Endothelial cell of umbilical vein (primary cell): ENCODE measurements at regions not wholly inside any gene's neighbourhood (a gene's known extent, or its start where the extent isn't known, plus 50 kb on each side); places are given as distances from the start of the nearest gene placed in this dataset.

Experiments
- EZH2 ChIP-seq: IDR thresholded peaks from 2 replicates; pipeline ENCODE4 v1.6.1; 2012; ENCODE audit warnings: borderline replicate concordance, low read depth, mild to moderate bottlenecking, moderate library complexity, low read length, inconsistent platforms; ENCODE audit not compliant: severe bottlenecking
- JUN ChIP-seq: IDR thresholded peaks from 2 replicates; pipeline ENCODE4 v1.6.1; 2011; ENCODE audit warnings: borderline replicate concordance, low read depth; ENCODE audit not compliant: insufficient read length, insufficient read depth
- MYC ChIP-seq: IDR thresholded peaks from one replicate; pipeline ENCODE4 v1.6.1; 2011; ENCODE audit warnings: mild to moderate bottlenecking, low read depth, low read length
- POLR2A ChIP-seq: IDR thresholded peaks from 2 replicates; pipeline ENCODE4 v1.6.1; 2012; ENCODE audit warnings: low read depth, mild to moderate bottlenecking, control low read depth, low read length
- POLR2AphosphoS5 ChIP-seq: IDR thresholded peaks from 2 replicates; pipeline ENCODE4 v1.6.1; 2012; ENCODE audit warnings: low read depth, mild to moderate bottlenecking, control low read depth, low read length, moderate library complexity; ENCODE audit not compliant: insufficient read depth
- TF ChIP-seq, protein P1 (sequence below), 2 donors: IDR thresholded peaks; 1 replicate in 1 of 2; 2 replicates in 1 of 2; pipeline ENCODE4 v1.5.1; 2011; ENCODE audit warnings: low read length in 2 of 2, mild to moderate bottlenecking in 2 of 2, moderate library complexity in 2 of 2, control low read depth in 1 of 2, inconsistent platforms in 1 of 2, low read depth in 1 of 2; ENCODE audit not compliant: insufficient read depth in 1 of 2; ENCODE audit errors: extremely low read depth in 1 of 2

DNA sequence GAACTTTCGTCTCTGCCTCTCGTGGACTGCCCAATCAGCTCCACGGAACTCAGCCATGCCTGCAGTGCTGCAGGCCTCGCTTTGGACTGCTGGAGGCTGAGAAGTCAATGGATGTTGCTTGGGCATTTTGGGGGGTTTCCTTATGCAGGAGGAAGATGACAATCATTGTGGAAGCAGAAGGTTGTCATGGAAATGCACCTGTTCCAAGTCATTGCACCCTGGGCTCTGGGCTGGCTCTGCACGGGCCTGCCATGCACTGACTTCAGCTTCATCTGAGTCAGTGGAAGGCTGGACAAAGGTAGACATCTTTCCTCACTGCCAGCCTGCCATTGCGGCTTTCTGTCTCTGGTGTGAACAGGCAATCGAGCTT lies 217.3 kb downstream of the RPS24 start:
- TF ChIP-seq POLR2AphosphoS5, result no peak
- TF ChIP-seq, protein P1, sequence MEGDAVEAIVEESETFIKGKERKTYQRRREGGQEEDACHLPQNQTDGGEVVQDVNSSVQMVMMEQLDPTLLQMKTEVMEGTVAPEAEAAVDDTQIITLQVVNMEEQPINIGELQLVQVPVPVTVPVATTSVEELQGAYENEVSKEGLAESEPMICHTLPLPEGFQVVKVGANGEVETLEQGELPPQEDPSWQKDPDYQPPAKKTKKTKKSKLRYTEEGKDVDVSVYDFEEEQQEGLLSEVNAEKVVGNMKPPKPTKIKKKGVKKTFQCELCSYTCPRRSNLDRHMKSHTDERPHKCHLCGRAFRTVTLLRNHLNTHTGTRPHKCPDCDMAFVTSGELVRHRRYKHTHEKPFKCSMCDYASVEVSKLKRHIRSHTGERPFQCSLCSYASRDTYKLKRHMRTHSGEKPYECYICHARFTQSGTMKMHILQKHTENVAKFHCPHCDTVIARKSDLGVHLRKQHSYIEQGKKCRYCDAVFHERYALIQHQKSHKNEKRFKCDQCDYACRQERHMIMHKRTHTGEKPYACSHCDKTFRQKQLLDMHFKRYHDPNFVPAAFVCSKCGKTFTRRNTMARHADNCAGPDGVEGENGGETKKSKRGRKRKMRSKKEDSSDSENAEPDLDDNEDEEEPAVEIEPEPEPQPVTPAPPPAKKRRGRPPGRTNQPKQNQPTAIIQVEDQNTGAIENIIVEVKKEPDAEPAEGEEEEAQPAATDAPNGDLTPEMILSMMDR (IDR thresholded peaks at IDR 0.05; ENCODE audit: extremely low read depth in 1 of 2, insufficient read depth in 1 of 2, low read depth in 1 of 2, low read length in 2 of 2), result no peak
- TF ChIP-seq EZH2, result no peak
- TF ChIP-seq POLR2A, result no peak
- no peak for TF ChIP-seq JUN
- TF ChIP-seq MYC, result no peak
